SU-DHL-6 (cell line): ENCODE measurements at regions not wholly inside any gene's neighbourhood (a gene's known extent, or its start where the extent isn't known, plus 50 kb on each side); places are given as distances from the start of the nearest gene placed in this dataset.

Experiments
- H2AFZ ChIP-seq: fragments of 200-600 bp; sonication (generic); 2 replicates; pipeline ENCODE4 v1.6.1; 2014; ENCODE audit warnings: low read depth, mild to moderate bottlenecking, moderate library complexity, mixed read lengths, antibody characterized with exemption, low read length; ENCODE audit not compliant: severe bottlenecking
- H3F3A ChIP-seq: fragments of 200-600 bp; shearing (Covaris generic); 2 replicates; pipeline ENCODE4 v1.6.0; 2016; ENCODE audit warnings: antibody characterized with exemption, mild to moderate bottlenecking; ENCODE audit not compliant: insufficient read depth
- H3K27ac ChIP-seq: fragments of 200-600 bp; sonication (generic); 2 replicates; pipeline ENCODE4 v1.5.1; 2016; ENCODE audit warnings: low read depth, mild to moderate bottlenecking, low read length, moderate library complexity, mixed read lengths
- H3K27me3 ChIP-seq: fragments of 200-600 bp; sonication (generic), shearing (Covaris generic); 2 replicates; pipeline ENCODE4 v1.6.0; 2014; ENCODE audit warnings: mild to moderate bottlenecking, low read length
- H3K36me3 ChIP-seq: fragments of 200-600 bp; sonication (generic); 2 replicates; pipeline ENCODE4 v1.6.1; 2014; ENCODE audit warnings: mild to moderate bottlenecking, low read length, mixed read lengths
- H3K4me2 ChIP-seq: fragments of 300-600, 200-600 bp; shearing (Covaris generic), sonication (generic); 2 replicates; pipeline ENCODE4 v1.6.0; 2014; ENCODE audit warnings: low read length, low read depth, mild to moderate bottlenecking; ENCODE audit not compliant: poor library complexity, severe bottlenecking
- H3K4me3 ChIP-seq: fragments of 200-600 bp; sonication (generic); 2 replicates; pipeline ENCODE4 v1.5.1; 2014; ENCODE audit warnings: antibody characterized with exemption, low read length, mild to moderate bottlenecking, mixed read lengths; ENCODE audit not compliant: insufficient read depth, poor library complexity, severe bottlenecking
- H3K79me2 ChIP-seq: fragments of 200-600 bp; sonication (generic); 2 replicates; pipeline ENCODE4 v1.6.1; 2014; ENCODE audit warnings: mild to moderate bottlenecking, low read length, moderate library complexity; ENCODE audit not compliant: insufficient read depth
- H3K9ac ChIP-seq: fragments of 200-600 bp; sonication (generic); 2 replicates; pipeline ENCODE4 v1.7.0; 2014; ENCODE audit warnings: mild to moderate bottlenecking, low read length
- H3K9me2 ChIP-seq: fragments of 200-600 bp; sonication (generic); replicated peaks from 2 replicates; pipeline ENCODE4 v1.6.1; 2014; ENCODE audit warnings: low read length; ENCODE audit not compliant: insufficient read depth
- H3K9me3 ChIP-seq: fragments of 200-600 bp; sonication (generic); 2 replicates; pipeline ENCODE4 v1.6.1; 2014; ENCODE audit warnings: low read length, mixed read lengths; ENCODE audit not compliant: insufficient read depth
- H4K20me1 ChIP-seq: fragments of 200-600 bp; sonication (generic); 2 replicates; pipeline ENCODE4 v1.6.1; 2014; ENCODE audit warnings: low read depth, mild to moderate bottlenecking, antibody characterized with exemption, low read length, moderate library complexity, mixed read lengths
- EZH2phosphoT487 ChIP-seq: fragments of 200-600 bp; sonication (generic), shearing (Covaris generic); conservative IDR thresholded peaks from 2 replicates; pipeline ENCODE4 v1.6.1; 2018; ENCODE audit warnings: mild to moderate bottlenecking, antibody characterized with exemption, low read length, moderate library complexity, mixed read lengths
- TF ChIP-seq, protein P1 (sequence below): fragments of 200-600 bp; sonication (generic); IDR thresholded peaks from one replicate; pipeline ENCODE4 v1.5.1; 2017; ENCODE audit warnings: antibody characterized with exemption, mild to moderate bottlenecking, low read length, moderate library complexity; ENCODE audit not compliant: insufficient read depth, poor library complexity, severe bottlenecking

DNA sequence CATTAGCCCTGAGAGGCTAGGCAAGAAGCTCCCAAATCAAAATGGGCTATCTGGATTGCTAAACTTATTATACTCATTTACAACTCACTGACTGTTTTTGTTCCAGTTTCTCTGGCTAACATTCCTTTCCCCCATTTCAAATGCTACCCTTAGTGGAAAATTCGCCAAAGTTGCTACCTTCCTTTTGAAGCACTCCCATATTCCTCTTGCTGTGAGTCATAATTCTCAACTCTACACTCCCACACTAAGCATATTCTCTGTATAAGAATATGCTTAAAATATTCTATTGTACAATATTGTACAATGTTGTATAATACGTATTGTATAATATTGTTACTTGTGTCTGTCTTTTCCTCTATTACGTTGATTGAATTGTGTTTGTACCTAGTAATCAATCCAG is 398.6 kb downstream of the PYDC2 start:
- H3K4me2 ChIP-seq = no peak overlapping the region
- H4K20me1 ChIP-seq = no peaks in the 10 kb centered on the region
- no peak overlapping the region for H3K9ac ChIP-seq
- no peak for TF ChIP-seq EZH2phosphoT487
- TF ChIP-seq, protein P1, sequence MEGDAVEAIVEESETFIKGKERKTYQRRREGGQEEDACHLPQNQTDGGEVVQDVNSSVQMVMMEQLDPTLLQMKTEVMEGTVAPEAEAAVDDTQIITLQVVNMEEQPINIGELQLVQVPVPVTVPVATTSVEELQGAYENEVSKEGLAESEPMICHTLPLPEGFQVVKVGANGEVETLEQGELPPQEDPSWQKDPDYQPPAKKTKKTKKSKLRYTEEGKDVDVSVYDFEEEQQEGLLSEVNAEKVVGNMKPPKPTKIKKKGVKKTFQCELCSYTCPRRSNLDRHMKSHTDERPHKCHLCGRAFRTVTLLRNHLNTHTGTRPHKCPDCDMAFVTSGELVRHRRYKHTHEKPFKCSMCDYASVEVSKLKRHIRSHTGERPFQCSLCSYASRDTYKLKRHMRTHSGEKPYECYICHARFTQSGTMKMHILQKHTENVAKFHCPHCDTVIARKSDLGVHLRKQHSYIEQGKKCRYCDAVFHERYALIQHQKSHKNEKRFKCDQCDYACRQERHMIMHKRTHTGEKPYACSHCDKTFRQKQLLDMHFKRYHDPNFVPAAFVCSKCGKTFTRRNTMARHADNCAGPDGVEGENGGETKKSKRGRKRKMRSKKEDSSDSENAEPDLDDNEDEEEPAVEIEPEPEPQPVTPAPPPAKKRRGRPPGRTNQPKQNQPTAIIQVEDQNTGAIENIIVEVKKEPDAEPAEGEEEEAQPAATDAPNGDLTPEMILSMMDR = no peak
- H3K27ac ChIP-seq = no peak overlapping the region
- H3K79me2 ChIP-seq = no peaks in the 10 kb centered on the region
- no peak overlapping the region for H3K4me3 ChIP-seq
- no peak overlapping the region for H2AFZ ChIP-seq
- H3K9me2 ChIP-seq = no peaks in the 10 kb centered on the region
- H3K27me3 ChIP-seq = no peaks in the 10 kb centered on the region
- no peaks in the 10 kb centered on the region for H3K9me3 ChIP-seq
- no peaks in the 10 kb centered on the region for H3F3A ChIP-seq
- H3K36me3 ChIP-seq = no peaks in the 10 kb centered on the region

DNA sequence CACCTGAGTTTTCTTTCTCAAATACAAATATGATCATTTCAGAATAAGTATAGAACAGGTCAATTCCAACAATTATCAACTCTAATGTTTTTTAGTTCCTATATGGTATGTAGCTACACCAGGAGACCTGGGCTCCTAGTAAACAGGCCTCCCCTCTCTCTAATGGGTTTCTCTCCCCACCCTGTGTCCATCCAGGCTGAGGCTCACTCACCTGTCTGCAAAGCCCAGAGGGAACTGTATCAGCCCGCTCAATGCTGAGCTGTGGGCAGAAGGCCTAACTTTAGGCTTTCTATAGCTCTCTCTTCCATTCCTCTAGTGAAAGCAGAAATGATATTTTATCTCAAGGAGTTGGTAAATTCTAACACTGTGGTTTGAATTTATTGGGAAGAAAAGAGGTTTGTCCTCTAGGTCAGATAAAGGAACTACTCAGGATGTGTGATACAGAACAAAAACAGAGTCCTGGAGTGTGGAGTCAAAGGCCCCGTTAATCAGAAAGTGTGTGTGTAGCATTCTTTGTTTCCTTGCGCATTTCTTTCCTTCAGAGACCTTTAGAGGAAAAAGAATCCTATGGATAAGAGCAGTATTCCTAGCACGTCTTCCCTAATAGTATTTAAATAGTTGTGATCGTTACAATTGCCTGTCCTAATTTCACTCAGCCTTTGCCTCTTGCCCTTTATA is 408.9 kb downstream of the PYDC2 start:
- Histone ChIP-seq H3K9me3 (no peaks in the 10 kb centered on the region), H3K79me2 (no peaks in the 10 kb centered on the region), H3K9ac (no peak overlapping the region), H3K4me2 (no peak overlapping the region), H3K4me3 (no peak overlapping the region), H4K20me1 (no peaks in the 10 kb centered on the region), H3K27me3 (no peaks in the 10 kb centered on the region), H3K9me2 (no peaks in the 10 kb centered on the region), H3K36me3 (no peaks in the 10 kb centered on the region), H3K27ac (no peak overlapping the region), H3F3A (no peaks in the 10 kb centered on the region), H2AFZ (no peak overlapping the region)
- TF ChIP-seq, protein P1 = no peak
- TF ChIP-seq EZH2phosphoT487 = no peak

DNA sequence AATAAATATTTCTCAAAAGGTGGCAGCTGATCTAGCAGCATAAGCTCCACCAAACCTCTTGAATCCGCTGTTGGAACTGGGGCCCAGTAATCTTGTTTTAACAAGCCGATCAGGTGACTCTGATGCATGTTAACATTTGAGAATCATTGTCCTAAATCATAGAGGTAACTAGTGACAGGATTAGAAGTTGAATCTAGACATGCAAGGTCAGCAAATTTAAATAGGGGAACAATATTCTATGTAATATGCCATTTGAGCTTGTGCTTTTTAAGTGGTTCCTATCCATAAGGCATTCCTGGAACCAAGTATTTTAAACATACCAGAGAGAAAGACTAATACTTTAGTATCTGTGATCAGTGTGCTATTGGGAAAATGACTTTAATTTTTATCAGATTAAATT is 412.8 kb downstream of the PYDC2 start:
- H3K9ac ChIP-seq = no peak overlapping the region
- H4K20me1 ChIP-seq = no peaks in the 10 kb centered on the region
- no peak overlapping the region for H2AFZ ChIP-seq
- no peak overlapping the region for H3K4me3 ChIP-seq
- TF ChIP-seq, protein P1 = no peak
- no peak for TF ChIP-seq EZH2phosphoT487
- no peaks in the 10 kb centered on the region for H3K9me3 ChIP-seq
- no peaks in the 10 kb centered on the region for H3K36me3 ChIP-seq
- H3K27me3 ChIP-seq = no peaks in the 10 kb centered on the region
- H3K4me2 ChIP-seq = no peak overlapping the region
- H3F3A ChIP-seq = no peaks in the 10 kb centered on the region
- H3K79me2 ChIP-seq = no peaks in the 10 kb centered on the region
- no peak overlapping the region for H3K27ac ChIP-seq
- no peaks in the 10 kb centered on the region for H3K9me2 ChIP-seq
